Stimulated activated CD4-positive, alpha-beta T cell treated with anti-CD3 and anti-CD28 coated beads, TNF-alpha, amount 100 ng/mL, for 48 hours (primary cell): ENCODE measurements at regions not wholly inside any gene's neighbourhood (a gene's known extent, or its start where the extent isn't known, plus 50 kb on each side); places are given as distances from the start of the nearest gene placed in this dataset.
"Not testable (repeated sequence)": the region's sequence is repeated elsewhere in the genome, so short reads cannot be mapped to it uniquely, and the experiment has no call there.

Experiments
- DNase-seq, 3 donors: peaks; one replicate each; pipeline ENCODE4 v3.0.0-alpha.2; 2020; ENCODE audit warnings: low read depth in 3 of 3

DNA sequence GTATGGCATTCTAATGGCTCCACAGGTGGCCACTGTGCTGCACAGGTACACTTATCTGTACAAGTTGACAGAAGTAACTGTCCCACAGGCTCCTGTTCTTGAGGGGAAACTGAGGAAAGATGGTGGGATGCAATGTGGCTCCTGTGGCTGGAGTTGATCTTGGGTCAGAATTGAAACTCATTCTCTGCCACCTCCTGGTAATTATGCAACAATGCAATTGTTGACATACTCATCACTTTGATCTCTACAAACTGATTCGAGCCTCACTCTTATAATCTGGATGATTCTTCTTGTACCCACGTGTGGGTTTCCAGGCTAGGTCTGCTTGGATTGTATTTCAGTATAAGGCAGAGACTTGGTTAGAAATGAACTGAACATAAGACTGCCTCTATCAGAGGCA lies 148.8 kb downstream of the CCNG2 start:
- no peak for DNase-seq

- no peak for DNase-seq
These were observed 149.5 kb downstream of the CCNG2 start for GRCh38 chr4:77306496-77306895.

- no peak for DNase-seq
These were observed 151.8 kb downstream of the CCNG2 start for GRCh38 chr4:77308843-77309242.

GRCh38 chr4:77309496-77309895 lies 152.5 kb downstream of the CCNG2 start:
- DNase-seq = no peak

- no peak for DNase-seq
These were observed 153.9 kb downstream of the CCNG2 start for GRCh38 chr4:77310931-77311330.

GRCh38 chr4:77314697-77315096 lies 157.7 kb downstream of the CCNG2 start:
- DNase-seq = no peak

DNA sequence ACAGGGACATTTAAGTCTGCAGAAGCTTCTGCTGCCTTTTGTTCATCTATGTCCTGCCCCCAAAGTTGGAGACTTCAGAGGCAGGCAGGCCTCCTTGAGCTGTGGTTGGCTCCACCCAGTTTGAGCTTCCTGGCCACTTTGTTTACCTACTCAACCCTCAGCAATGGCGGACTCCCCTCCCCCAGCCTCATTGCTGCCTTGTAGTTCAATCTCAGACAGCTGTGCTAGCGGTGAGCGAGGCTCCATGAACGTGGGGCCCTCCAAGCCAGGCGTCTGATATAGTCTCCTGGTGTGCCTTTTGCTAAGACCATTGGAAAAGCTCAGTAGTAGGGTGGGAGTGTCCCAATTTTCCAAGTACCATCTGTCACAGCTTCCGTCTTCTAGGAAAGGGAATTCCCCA lies 170.1 kb downstream of the CCNG2 start:
- no peak for DNase-seq

- no peak for DNase-seq
These were observed 175.8 kb downstream of the CCNG2 start for GRCh38 chr4:77332696-77333270.

DNA sequence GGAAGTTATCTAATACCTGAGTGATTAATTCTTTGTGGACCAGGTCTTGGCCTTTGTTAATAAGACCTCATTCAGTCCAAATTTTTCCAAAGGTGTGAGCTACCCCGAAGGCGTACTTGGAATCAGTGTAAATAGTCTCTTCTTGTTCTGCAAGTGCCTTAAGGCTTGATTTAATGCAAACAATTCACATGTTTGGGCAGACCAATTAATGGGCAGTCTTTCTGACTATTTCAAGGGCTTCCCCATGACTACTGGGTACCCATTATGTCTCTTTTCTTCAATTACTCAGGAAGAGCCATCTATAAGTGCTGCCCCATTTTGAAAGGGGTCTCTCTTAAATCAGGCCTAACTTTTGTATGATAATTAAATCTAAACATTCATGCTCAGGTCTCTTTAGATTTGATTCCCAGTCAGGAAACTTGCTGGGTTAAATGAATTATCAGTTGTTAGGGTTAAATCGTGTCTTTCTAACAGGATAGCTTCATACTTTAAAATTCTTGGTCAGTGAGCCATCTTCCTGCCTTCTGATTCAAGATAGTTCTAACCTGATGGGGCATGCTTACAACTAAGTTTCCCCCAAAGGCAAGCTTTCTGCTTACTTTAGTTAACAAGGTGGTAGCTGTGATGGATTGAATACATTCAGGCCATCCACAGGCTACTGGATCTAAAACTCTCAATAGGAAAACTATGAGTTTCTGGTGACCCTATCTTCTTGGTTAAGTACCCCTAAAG lies 179.6 kb downstream of the CCNG2 start:
- DNase-seq = no peak

DNA sequence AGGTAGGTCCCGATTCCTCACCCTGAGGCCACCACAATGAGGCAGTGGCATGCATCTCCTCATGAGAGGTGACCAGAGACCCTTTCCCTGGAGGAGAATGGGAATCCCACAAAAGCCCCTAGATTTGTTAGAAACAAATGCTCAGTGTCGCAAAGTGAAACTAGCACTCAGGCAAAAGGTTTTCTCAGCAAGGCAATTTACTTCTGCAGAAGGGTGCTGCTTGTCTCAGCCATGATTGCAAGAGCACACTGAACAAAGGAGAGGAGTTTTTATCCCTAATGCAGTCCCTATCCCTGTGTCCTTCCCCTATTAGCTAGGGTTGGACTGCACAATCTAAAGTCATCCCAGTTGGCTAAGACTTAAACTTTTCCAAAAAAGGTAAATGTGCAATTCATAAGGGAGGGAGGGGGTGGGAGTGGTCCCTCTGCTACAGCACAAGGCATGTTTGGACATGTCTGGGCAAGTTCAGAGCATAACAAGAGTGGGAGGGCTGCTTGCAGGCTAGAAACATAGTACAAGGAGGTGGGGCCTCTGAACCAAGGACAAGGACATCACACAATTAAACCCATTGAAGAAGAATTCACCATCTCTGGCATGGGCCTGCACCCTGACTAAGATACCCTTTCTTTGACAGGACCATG lies 185.3 kb downstream of the CCNG2 start:
- DNase-seq = no peak

- DNase-seq = no peak
These were observed 187.0 kb downstream of the CCNG2 start for GRCh38 chr4:77344001-77344400.

GRCh38 chr4:77344784-77345183 lies 187.8 kb downstream of the CCNG2 start:
- DNase-seq = no peak

DNA sequence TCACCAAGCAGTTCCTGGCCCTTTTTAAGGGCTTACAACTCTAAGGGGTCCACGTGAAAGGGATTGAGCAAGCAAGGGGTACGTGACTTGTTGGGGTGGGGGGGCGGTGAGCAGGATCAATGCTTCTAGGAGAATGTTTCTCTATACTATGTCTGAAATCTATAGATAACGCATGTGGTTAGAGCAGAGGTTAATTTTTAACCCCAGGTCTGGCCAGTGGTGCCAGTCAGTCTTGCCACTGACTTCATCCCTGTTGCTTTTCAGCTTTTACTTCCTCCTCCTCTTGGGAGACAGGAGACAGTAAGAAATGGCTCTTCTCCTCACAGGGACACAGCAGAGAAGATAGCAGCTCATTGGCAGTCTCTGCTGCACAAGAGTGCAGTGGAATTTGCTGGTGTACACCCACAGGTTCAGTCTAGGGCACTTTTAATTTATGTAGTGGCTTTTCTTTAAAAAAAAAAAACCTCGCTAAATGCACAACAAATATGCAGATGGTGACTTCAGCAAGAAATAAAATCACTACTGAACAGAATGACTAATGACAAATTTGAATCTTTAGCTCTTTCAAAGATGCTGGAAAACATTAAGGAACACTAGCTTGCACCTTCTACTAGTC lies 190.5 kb downstream of the CCNG2 start:
- DNase-seq = no peak

DNA sequence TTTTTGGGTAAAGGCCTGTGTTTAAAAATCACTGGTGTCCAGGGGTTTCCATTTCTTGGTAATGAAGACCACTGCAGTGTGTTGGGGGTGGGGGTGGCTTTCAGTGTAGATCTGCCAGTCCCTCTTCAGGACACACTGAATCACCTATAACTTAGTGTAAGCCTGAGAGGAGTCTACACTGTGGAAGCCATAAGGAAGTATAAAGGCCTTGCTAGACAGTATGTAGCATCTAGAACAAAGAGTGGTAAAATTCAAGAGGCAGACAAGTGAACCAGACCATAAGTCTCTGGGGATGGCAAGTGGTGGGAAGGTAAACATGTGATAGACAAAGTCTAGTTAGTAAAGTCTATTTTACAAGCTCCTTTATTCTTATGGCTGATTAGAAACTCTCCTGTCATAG lies 191.8 kb downstream of the CCNG2 start:
- DNase-seq = no peak

GRCh38 chr4:77349364-77349763 lies 192.4 kb downstream of the CCNG2 start:
- no peak for DNase-seq

- no peak for DNase-seq
These were observed 192.8 kb downstream of the CCNG2 start for GRCh38 chr4:77349796-77350195.

DNA sequence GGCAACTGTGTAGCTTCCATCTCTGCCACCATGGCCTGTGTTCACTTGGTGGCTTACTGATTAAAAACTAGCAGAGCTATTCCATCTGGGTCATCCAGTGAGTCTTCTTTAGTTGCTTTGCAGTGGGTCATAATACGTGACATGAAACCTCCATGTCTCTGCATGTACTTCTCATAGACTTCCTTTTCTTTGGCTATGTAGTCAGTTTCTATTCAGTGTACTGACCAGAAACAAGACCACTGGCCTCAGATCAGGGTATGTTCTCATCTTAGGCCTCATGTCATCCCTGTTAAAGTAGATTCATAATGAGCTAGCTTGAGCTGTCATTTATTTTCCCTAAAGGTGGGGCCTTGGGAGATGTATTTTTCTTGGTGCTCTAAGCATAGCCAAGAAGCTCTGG lies 195.2 kb downstream of the CCNG2 start:
- no peak for DNase-seq

DNA sequence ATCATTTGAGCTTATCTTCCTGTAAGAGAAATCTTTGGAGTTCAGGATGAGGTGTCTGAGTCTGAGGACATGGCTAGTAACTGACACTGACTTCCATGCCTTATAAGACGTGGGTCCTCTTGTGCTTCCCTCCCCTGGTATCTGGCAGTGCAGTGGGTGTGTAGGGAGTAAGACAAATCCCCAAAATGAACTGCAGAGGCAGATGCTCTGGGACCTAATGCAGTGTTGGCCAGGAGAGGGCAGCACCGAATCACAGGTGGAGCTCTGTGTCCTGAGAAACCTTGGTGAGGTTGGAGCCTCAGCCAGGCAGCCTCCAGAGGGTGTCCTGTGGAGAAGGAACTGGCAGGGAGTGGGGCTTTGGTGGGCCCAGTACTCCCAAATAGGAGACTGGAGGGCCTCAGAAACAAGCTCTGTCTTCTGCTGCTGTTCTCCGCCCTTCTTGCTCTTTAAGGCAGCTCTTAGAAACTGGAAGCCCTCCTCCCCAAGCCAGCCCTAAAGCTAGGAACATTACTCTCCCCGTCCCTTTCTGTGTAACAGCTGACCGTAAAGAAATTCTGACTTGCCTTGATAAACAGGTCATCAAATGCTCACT lies 196.8 kb downstream of the CCNG2 start:
- DNase-seq = not testable (repeated sequence)

DNA sequence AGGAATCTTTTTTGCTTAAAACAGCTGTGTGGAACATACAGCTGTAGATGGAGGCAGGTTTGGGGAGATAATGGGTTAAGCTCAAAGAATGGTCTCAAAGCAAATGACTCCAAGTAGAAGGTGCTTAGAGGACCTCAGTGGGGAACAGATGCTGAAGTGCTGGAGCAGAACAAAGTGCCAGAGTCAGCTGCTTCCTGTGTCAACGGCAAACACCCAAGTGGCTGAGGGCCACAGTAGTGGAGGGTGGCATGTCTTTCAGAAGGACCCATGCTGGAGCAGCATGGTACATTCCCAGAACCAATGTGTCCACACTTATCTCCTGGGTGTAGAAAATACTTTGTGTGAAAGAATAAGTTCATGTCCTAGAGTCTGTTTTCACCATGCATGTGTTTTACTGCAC lies 197.5 kb downstream of the CCNG2 start:
- DNase-seq = no peak

GRCh38 chr4:77355731-77356130 lies 198.7 kb downstream of the CCNG2 start:
- DNase-seq = no peak

DNA sequence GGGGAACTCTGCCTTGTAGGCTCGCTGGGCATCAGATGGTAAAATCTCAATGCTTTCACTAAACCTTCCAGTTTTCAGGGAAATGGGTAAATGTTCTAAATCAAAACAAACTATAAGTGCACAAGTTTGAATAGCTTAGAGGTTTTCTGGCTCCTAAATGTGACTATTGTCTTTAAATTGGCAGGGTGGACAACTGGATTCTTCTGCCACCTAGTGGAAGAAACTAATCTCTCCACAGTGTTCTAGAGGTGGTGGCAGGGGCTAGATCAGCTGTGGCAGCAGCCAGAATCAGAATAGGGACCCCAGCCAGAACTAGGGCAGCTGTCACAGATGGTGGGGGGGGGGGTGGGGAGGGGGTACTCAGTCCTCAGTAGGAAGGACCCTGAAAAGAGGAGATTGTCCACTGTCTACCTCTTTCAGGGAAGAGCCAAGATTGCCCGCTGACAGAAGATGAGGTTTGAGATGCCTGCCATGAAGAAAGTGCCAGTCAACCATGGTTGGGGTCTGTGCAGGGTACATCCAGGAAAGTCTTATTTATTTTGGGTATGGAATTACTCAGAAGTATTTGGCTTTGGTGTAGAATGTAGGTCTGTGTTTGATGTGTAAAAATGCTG lies 201.4 kb downstream of the CCNG2 start:
- DNase-seq = peak in 1 of 3 donors; percentile 4

DNA sequence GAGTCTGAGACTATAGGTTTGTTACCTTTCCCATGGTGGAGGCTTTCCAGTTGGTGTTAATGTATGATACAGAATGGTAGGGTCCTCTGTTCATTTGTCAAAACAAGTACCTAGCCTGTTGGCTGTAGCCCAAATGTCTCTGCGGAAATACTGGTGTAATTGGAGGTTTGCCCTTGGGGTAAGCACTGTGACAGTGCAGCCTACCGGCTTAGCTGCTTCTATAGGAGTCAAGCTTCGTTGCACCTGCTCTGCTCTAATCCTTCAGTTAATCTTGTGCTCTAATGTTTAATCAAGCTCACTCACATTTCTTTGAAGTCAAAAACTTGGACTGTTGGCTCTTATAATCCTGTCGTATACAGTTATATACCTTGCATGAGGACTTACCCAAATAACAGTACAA lies 203.4 kb downstream of the CCNG2 start:
- no peak for DNase-seq
